GM18499 (cell line): ENCODE measurements at regions not wholly inside any gene's neighbourhood (a gene's known extent, or its start where the extent isn't known, plus 50 kb on each side); places are given as distances from the start of the nearest gene placed in this dataset.
"Not testable (repeated sequence)": the region's sequence is repeated elsewhere in the genome, so short reads cannot be mapped to it uniquely, and the experiment has no call there.

Source experiments
- ATAC-seq: cut with Tn5 transposase; IDR thresholded peaks from one replicate; pipeline ENCODE4 v1.9.1; 2021; ENCODE audit warnings: moderate number of reproducible peaks; ENCODE audit not compliant: insufficient read depth, unreplicated experiment

- ATAC-seq: no peak
Measured at GRCh38 chr6:80967609-80968008, 784.9 kb downstream of the TENT5A start.

- ATAC-seq: no peak
Measured at GRCh38 chr6:80962382-80962781, 790.1 kb downstream of the TENT5A start.

GRCh38 chr6:80961166-80961565 is 791.3 kb downstream of the TENT5A start:
- no peak for ATAC-seq

GRCh38 chr6:80959034-80959433 is 793.4 kb downstream of the TENT5A start:
- ATAC-seq: no peak

GRCh38 chr6:80956898-80957297 is 795.6 kb downstream of the TENT5A start:
- ATAC-seq: no peak

- not testable (repeated sequence) for ATAC-seq
Measured at GRCh38 chr6:80952479-80952878, 800.0 kb downstream of the TENT5A start.

- no peak for ATAC-seq
Measured at GRCh38 chr6:80946402-80946801, 806.1 kb downstream of the TENT5A start.

- no peak for ATAC-seq
Measured at GRCh38 chr6:80942911-80943310, 809.6 kb downstream of the TENT5A start.

GRCh38 chr6:80940976-80941375 is 811.5 kb downstream of the TENT5A start:
- ATAC-seq: no peak

GRCh38 chr6:80940571-80940970 is 811.9 kb downstream of the TENT5A start:
- ATAC-seq: no peak

- ATAC-seq: no peak
Measured at GRCh38 chr6:80939898-80940297, 812.6 kb downstream of the TENT5A start.

- ATAC-seq: no peak
Measured at GRCh38 chr6:80939480-80939879, 813.0 kb downstream of the TENT5A start.

- ATAC-seq: no peak
Measured at GRCh38 chr6:80938131-80938530, 814.4 kb downstream of the TENT5A start.

GRCh38 chr6:80932359-80932758 is 820.1 kb downstream of the TENT5A start:
- ATAC-seq: no peak

- no peak for ATAC-seq
Measured at GRCh38 chr6:80930376-80930775, 822.1 kb downstream of the TENT5A start.

- ATAC-seq: no peak
Measured at GRCh38 chr6:80923816-80924215, 817.3 kb downstream of the BCKDHB start.

- ATAC-seq: no peak
Measured at GRCh38 chr6:80922916-80923455, 816.5 kb downstream of the BCKDHB start.

- ATAC-seq: no peak
Measured at GRCh38 chr6:80921861-80922460, 815.5 kb downstream of the BCKDHB start.

- ATAC-seq: no peak
Measured at GRCh38 chr6:80907831-80908230, 801.4 kb downstream of the BCKDHB start.

GRCh38 chr6:80903711-80904110 is 797.2 kb downstream of the BCKDHB start:
- no peak for ATAC-seq

- no peak for ATAC-seq
Measured at GRCh38 chr6:80886475-80886874, 780.0 kb downstream of the BCKDHB start.

GRCh38 chr6:80872951-80873308 is 766.5 kb downstream of the BCKDHB start:
- no peak for ATAC-seq
